ENCODE measurements at regions not wholly inside any gene's neighbourhood (a gene's known extent, or its start where the extent isn't known, plus 50 kb on each side); places are given as distances from the start of the nearest gene placed in this dataset.

GRCh38 chr12:43115441-43116160, 436.4 kb downstream of the ADAMTS20 start:
- DNase-seq = no peak

GRCh38 chr12:43114316-43114715, 437.7 kb downstream of the ADAMTS20 start:
- no peak for DNase-seq

- DNase-seq = no peak
These were observed 438.4 kb downstream of the ADAMTS20 start for GRCh38 chr12:43113616-43114015.

- no peak for DNase-seq
These were observed 438.9 kb downstream of the ADAMTS20 start for GRCh38 chr12:43113135-43113534.

- no peak for DNase-seq
These were observed 439.7 kb downstream of the ADAMTS20 start for GRCh38 chr12:43112101-43112920.

- no peak for DNase-seq
These were observed 440.4 kb downstream of the ADAMTS20 start for GRCh38 chr12:43111608-43112007.

GRCh38 chr12:43109631-43110345, 442.2 kb downstream of the ADAMTS20 start:
- no peak for DNase-seq

- no peak for DNase-seq
These were observed 443.3 kb downstream of the ADAMTS20 start for GRCh38 chr12:43108656-43109055.

- no peak for DNase-seq
These were observed 444.8 kb downstream of the ADAMTS20 start for GRCh38 chr12:43107026-43107775.

- no peak for DNase-seq
These were observed 445.6 kb downstream of the ADAMTS20 start for GRCh38 chr12:43106355-43106754.

- DNase-seq = no peak
These were observed 446.5 kb downstream of the ADAMTS20 start for GRCh38 chr12:43105426-43105981.

- DNase-seq = no peak
These were observed 447.5 kb downstream of the ADAMTS20 start for GRCh38 chr12:43104494-43104893.

- no peak for DNase-seq
These were observed 448.1 kb downstream of the ADAMTS20 start for GRCh38 chr12:43103866-43104265.

GRCh38 chr12:43102546-43103264, 449.3 kb downstream of the ADAMTS20 start:
- DNase-seq = no peak

GRCh38 chr12:43100231-43100630, 451.8 kb downstream of the ADAMTS20 start:
- no peak for DNase-seq

- DNase-seq = no peak
These were observed 452.3 kb downstream of the ADAMTS20 start for GRCh38 chr12:43099691-43100163.

- no peak for DNase-seq
These were observed 453.0 kb downstream of the ADAMTS20 start for GRCh38 chr12:43098766-43099550.

GRCh38 chr12:43098071-43098470, 453.9 kb downstream of the ADAMTS20 start:
- DNase-seq = no peak

- no peak for DNase-seq
These were observed 454.5 kb downstream of the ADAMTS20 start for GRCh38 chr12:43097471-43097870.

GRCh38 chr12:43095669-43096280, 456.2 kb downstream of the ADAMTS20 start:
- no peak for DNase-seq
